ENCODE measurements at regions not wholly inside any gene's neighbourhood (a gene's known extent, or its start where the extent isn't known, plus 50 kb on each side); places are given as distances from the start of the nearest gene placed in this dataset.

DNA sequence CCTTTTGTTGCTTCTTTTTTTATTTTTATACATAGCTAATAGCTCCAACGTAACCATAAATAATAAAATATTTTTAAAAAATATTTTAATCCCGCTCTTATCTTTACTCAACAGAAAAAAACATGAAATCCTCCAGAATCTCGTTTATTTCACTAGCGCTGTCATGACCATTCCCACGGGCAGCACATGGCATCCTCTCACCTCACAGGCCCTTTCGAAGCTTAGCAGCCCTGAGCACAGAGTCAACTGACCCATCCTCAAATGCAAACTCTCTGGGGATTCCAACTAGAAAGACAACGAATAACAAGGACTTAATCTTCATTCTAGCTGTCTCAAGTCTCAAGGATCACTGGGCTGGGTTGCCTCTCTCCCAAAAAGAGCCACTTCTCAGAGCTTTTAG lies 285.9 kb upstream of the PPARGC1A start:
- H3F3A ChIP-seq (ENCODE audit: low read length, unreplicated experiment): no peaks in the 10 kb centered on the region
- H3K4me1 ChIP-seq (ENCODE audit: insufficient read depth, low read length): no peaks in the 10 kb centered on the region
- no peaks in the 10 kb centered on the region for H3K9me2 ChIP-seq (replicated peaks; ENCODE audit: low read length)
- H3K79me2 ChIP-seq (ENCODE audit: low read length): no peaks in the 10 kb centered on the region
- no peaks in the 10 kb centered on the region for H4K20me1 ChIP-seq (ENCODE audit: low read length)
- no peaks in the 10 kb centered on the region for H3K27me3 ChIP-seq (ENCODE audit: low read length)
- DNase-seq (no peak), ATAC-seq (no peak)
- H3K4me3 ChIP-seq (ENCODE audit: low read length): no peak overlapping the region
- no peak overlapping the region for H3K9ac ChIP-seq (ENCODE audit: low read length)
- no peaks in the 10 kb centered on the region for H3K36me3 ChIP-seq (ENCODE audit: low read depth, low read length)
- intact Hi-C loops (cut with micrococcal nuclease): no loop called here
- H3K9me3 ChIP-seq (ENCODE audit: low read length): no peaks in the 10 kb centered on the region
- ChIA-PET CTCF (no interaction called here), POLR2A (ENCODE audit: unreplicated experiment) (no interaction called here)
- H3K4me2 ChIP-seq (ENCODE audit: low read length): no peak overlapping the region
- TF ChIP-seq EZH2phosphoT487 (IDR thresholded peaks at IDR 0.05; ENCODE audit: borderline replicate concordance, low read length) (no peak), EZH2 (IDR thresholded peaks at IDR 0.05; ENCODE audit: low read length, unreplicated experiment) (no peak), CTCF (conservative IDR thresholded peaks at IDR 0.05; ENCODE audit: low read depth, low read length) (no peak)
- no TSS peak for BruUV-seq (replicated peaks)
- H3K27ac ChIP-seq (ENCODE audit: low read length): no peak overlapping the region
- no peak overlapping the region for H2AFZ ChIP-seq (ENCODE audit: low read length)

GRCh38 chr4:24174602-24175001 lies 284.8 kb upstream of the PPARGC1A start:
- Histone ChIP-seq H3F3A (ENCODE audit: low read length, unreplicated experiment) (no peaks in the 10 kb centered on the region), H3K27ac (ENCODE audit: low read length) (no peak overlapping the region), H3K4me1 (ENCODE audit: insufficient read depth, low read length) (no peaks in the 10 kb centered on the region), H3K4me2 (ENCODE audit: low read length) (no peak overlapping the region), H3K9ac (ENCODE audit: low read length) (no peak overlapping the region), H3K9me3 (ENCODE audit: low read length) (no peaks in the 10 kb centered on the region), H3K9me2 (replicated peaks; ENCODE audit: low read length) (no peaks in the 10 kb centered on the region), H3K79me2 (ENCODE audit: low read length) (no peaks in the 10 kb centered on the region), H3K36me3 (ENCODE audit: low read depth, low read length) (no peaks in the 10 kb centered on the region), H3K27me3 (ENCODE audit: low read length) (no peaks in the 10 kb centered on the region), H2AFZ (ENCODE audit: low read length) (no peak overlapping the region), H3K4me3 (ENCODE audit: low read length) (no peak overlapping the region), H4K20me1 (ENCODE audit: low read length) (no peaks in the 10 kb centered on the region)
- no TSS peak for BruUV-seq (replicated peaks)
- ChIA-PET CTCF (no interaction called here), POLR2A (ENCODE audit: unreplicated experiment) (no interaction called here)
- ATAC-seq: no peak
- TF ChIP-seq CTCF (conservative IDR thresholded peaks at IDR 0.05; ENCODE audit: low read depth, low read length): no peak
- no peak for TF ChIP-seq EZH2 (IDR thresholded peaks at IDR 0.05; ENCODE audit: low read length, unreplicated experiment)
- no peak for TF ChIP-seq EZH2phosphoT487 (IDR thresholded peaks at IDR 0.05; ENCODE audit: borderline replicate concordance, low read length)
- no peak for DNase-seq
- intact Hi-C loops (cut with micrococcal nuclease): no loop called here

DNA sequence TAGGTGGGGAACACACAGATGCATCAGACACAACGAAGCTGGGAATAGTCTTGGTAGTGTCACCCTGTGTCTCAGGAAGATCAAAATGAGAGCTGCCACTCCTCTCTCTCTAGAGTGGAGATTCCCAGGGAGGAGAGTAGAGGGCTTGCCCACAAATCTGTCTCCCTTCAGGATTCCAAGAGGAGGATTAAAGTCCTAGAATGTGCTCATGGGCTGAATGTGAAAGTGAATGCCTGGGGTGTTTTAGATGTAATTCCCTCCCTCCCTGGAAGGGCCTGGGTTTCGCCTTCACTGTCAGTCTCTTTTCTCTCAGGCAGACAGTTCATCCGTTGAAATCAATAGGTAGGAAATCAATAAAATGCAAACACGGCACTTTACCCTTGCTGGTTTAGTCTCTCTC lies 282.6 kb upstream of the PPARGC1A start:
- Histone ChIP-seq H3K79me2 (ENCODE audit: low read length) (no peaks in the 10 kb centered on the region), H3K4me3 (ENCODE audit: low read length) (no peak overlapping the region), H3K9me3 (ENCODE audit: low read length) (no peaks in the 10 kb centered on the region), H2AFZ (ENCODE audit: low read length) (no peak overlapping the region), H3K36me3 (ENCODE audit: low read depth, low read length) (no peaks in the 10 kb centered on the region), H3K27me3 (ENCODE audit: low read length) (no peaks in the 10 kb centered on the region), H3K4me1 (ENCODE audit: insufficient read depth, low read length) (no peaks in the 10 kb centered on the region), H3K27ac (ENCODE audit: low read length) (no peak overlapping the region), H3K9ac (ENCODE audit: low read length) (no peak overlapping the region), H3K4me2 (ENCODE audit: low read length) (no peak overlapping the region), H3F3A (ENCODE audit: low read length, unreplicated experiment) (no peaks in the 10 kb centered on the region), H3K9me2 (replicated peaks; ENCODE audit: low read length) (no peaks in the 10 kb centered on the region), H4K20me1 (ENCODE audit: low read length) (no peaks in the 10 kb centered on the region)
- DNase-seq (no peak), ATAC-seq (no peak)
- CTCF ChIA-PET: no interaction called here
- intact Hi-C loops (cut with micrococcal nuclease): no loop called here
- TF ChIP-seq CTCF (conservative IDR thresholded peaks at IDR 0.05; ENCODE audit: low read depth, low read length) (no peak), EZH2 (IDR thresholded peaks at IDR 0.05; ENCODE audit: low read length, unreplicated experiment) (no peak), EZH2phosphoT487 (IDR thresholded peaks at IDR 0.05; ENCODE audit: borderline replicate concordance, low read length) (no peak)
- no TSS peak for BruUV-seq (replicated peaks)
- POLR2A ChIA-PET (ENCODE audit: unreplicated experiment): no interaction called here
